BJ (cell line): ENCODE measurements at regions not wholly inside any gene's neighbourhood (a gene's known extent, or its start where the extent isn't known, plus 50 kb on each side); places are given as distances from the start of the nearest gene placed in this dataset.
"Not testable (repeated sequence)": the region's sequence is repeated elsewhere in the genome, so short reads cannot be mapped to it uniquely, and the experiment has no call there.

Experiments used
- CTCF ChIA-PET: fragments of 350-600 bp; formaldehyde crosslinking; extraction: SDS; loops from one replicate; lab custom pipeline; 2021; ENCODE audit warnings: antibody characterized with exemption, inconsistent platforms; lab: Yijun Ruan, JAX
- POLR2A ChIA-PET: fragments of 300-600 bp; sonication (Branson Sonifier 250); formaldehyde crosslinking; extraction: SDS; loops from one replicate; lab custom pipeline; 2021; ENCODE audit warnings: antibody characterized with exemption; lab: Charles Lee
- DNase-seq: peaks from one replicate; pipeline ENCODE4 v3.0.0-alpha.2; 2011; ENCODE audit warnings: low read depth
- H3K27me3 ChIP-seq: 2 replicates; pipeline ENCODE4 v1.6.0; 2011; ENCODE audit warnings: low read length; ENCODE audit not compliant: control insufficient read depth, insufficient read depth
- H3K36me3 ChIP-seq: 2 replicates; pipeline ENCODE4 v1.5.1; 2011; ENCODE audit warnings: low read length; ENCODE audit not compliant: control insufficient read depth, insufficient read depth
- H3K4me3 ChIP-seq: 2 replicates; pipeline ENCODE4 v1.5.1; 2011; ENCODE audit warnings: low read depth, mild to moderate bottlenecking, control low read depth, low read length

GRCh38 chr21:5051303-5052018 lies 5469.9 kb upstream of the TPTE start:
- H3K36me3 ChIP-seq, H3K4me3 ChIP-seq, DNase-seq, POLR2A ChIA-PET, CTCF ChIA-PET, H3K27me3 ChIP-seq: not testable (repeated sequence)

- H3K36me3 ChIP-seq, H3K27me3 ChIP-seq, DNase-seq, H3K4me3 ChIP-seq, POLR2A ChIA-PET, CTCF ChIA-PET: not testable (repeated sequence)
Measured at GRCh38 chr21:5055027-5055754, 5466.2 kb upstream of the TPTE start.

DNA sequence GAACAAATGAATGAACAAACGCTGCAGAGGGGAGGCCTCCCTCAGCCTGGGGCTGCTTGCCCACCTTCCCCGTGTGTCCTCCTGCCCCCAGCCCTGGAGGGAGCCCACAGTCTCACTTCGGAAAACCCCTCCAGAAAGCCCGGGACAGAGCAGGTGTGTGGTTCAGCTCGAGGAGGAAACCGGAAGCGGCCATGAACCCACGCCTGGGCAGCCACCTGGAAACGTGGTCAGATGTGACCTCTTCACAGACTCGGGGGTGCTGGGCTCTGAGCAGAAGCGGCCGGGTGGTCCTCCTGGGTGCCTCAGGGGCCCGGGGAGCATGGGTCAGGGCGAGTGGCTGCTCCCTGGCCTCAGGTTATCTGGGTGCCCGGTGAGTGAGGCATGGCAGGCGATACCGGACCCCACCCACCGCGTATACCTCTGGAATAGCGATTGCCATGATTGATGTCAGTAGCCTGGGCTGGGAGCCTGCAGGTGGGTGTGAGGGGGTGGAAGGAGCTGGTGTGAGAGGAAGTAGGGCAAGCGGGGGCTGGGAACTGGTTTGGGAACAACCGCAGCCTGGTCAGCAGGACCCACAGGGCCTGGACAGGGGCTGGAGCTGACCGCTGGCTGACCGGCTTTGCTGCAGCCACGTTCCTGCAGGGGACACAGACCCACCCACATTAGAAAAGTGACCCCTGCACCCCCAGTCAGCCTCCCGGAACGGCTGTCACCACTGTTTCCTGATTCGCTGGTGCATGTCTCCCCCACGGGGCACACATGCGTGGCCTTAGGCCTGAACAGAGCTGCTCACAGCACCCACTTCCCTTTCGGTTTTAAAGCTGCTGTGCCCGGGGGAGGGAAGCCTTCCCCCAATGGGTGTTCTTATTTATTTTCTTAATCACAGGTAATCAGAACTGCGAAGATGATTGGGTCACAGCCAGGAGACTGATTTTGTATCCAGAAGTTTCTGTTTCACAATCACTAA lies 5465.1 kb upstream of the TPTE start:
- DNase-seq, CTCF ChIA-PET, POLR2A ChIA-PET: not testable (repeated sequence)

GRCh38 chr21:5057077-5057476 lies 5464.3 kb upstream of the TPTE start:
- CTCF ChIA-PET, H3K4me3 ChIP-seq, POLR2A ChIA-PET, H3K27me3 ChIP-seq, H3K36me3 ChIP-seq, DNase-seq: not testable (repeated sequence)

More for the DNA sequence above, 5465.1 kb upstream of the TPTE start:
- not testable (repeated sequence) for H3K27me3 ChIP-seq, H3K36me3 ChIP-seq, H3K4me3 ChIP-seq

DNA sequence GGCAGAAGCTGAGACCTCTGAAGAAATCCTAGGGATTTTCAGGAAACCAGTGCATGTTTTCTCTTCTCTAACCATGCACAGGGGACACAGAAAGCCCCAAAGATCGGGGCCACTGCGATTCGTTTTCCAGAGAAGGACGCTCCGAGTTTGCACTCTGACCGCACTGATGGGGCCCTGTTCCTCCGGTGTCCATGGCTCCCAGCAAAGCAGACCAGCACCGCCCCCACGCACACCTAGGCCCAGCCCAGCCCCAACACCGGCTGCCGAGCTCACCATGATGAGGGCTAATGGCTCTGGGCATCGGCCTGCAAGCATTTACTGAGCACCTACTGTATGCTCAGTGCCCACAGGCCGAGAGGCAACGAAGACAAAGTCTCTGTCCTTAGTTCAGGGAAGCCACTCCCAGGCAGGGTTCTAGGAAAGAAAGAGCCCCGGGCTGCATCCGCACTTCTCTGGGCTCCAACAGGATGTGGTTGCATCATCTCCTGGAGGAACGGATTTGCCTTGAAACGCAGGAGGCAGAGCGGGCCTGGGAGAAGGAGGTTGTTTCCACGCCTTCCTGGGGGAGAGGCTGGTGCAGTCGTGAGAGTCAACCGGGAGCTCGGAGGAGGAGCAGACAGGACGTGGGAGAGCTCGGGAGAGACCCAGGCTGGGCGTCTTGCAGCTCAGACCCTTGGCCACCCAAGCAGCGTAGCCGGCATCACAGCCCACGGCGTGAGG lies 5460.9 kb upstream of the TPTE start:
- POLR2A ChIA-PET: not testable (repeated sequence)

DNA sequence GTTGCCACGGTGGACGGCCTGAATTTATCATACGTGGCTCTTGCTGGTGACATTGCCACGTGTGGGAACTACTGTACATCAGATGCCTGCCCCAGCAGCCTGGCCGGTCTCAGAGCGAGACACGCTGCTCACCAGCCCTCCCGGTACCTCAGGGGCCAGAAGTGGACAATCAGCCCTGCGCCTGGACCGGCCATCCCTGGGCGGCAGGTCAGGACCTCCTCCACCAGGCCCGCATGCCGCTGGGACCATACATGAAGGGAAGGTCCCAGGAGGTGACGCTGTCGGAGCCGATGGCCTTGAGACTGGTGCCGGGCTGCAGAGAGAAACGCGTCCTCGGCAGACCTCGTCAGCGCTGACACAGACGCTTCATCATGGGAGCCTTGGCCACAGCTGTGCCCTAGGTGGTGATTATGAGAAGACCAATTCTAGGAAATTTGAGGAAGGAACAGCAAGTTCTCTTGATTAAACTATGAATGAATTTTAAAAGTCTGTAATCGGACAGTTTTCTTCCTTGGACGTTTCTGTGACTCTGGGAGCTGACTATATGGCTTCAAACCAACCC lies 5456.7 kb upstream of the TPTE start:
- CTCF ChIA-PET, POLR2A ChIA-PET, DNase-seq, H3K27me3 ChIP-seq, H3K36me3 ChIP-seq, H3K4me3 ChIP-seq: not testable (repeated sequence)

More for the DNA sequence above, 5460.9 kb upstream of the TPTE start:
- H3K27me3 ChIP-seq, H3K36me3 ChIP-seq, CTCF ChIA-PET, H3K4me3 ChIP-seq, DNase-seq: not testable (repeated sequence)

DNA sequence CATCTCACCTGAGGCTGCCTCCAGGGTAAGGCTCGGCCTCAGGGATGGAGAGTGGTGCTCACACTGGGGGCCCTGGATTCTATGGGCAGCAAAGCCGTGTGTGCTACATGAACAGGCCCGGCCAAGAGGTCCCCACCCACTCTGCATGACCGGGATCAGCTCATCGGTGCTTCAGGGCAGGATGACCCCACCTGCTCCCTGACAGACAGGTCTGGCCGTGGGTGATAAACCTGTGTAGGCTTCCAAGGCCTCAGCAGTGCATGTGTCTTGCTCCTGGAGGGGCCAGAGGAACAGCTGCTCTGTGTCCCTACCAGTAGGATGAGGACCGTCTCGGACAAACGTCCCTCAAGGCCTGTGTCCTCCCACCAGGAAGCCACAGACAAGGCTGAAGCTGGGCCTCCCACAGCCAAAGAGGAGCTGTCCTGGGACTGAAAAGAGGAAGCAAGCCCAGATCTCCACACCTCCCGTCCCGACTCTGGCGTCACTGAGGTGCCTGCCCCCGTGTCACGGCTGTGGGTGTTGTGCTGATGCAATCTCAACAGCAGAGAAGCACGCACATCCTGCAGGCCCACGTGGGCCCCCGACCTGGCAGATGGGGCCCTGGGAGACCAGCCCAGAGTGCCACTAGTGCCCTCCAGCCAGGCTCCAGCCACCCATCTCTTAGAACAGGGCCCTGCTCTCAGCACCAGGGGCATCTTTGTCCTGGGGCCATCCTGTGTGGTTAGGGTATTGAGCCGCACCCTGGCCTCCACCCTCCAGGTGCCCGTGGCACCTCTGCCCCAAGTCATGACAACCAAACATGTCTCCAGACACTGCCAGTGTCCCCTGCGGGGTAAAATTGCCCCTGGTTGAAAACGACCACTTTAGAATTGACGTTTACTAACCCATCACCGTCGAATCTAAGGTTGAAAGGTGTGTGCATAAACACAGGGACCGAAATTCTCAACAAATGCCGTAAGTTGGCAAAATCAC lies 5455.9 kb upstream of the TPTE start:
- H3K27me3 ChIP-seq, H3K36me3 ChIP-seq, CTCF ChIA-PET, DNase-seq, H3K4me3 ChIP-seq, POLR2A ChIA-PET: not testable (repeated sequence)

- POLR2A ChIA-PET, CTCF ChIA-PET, H3K36me3 ChIP-seq, H3K4me3 ChIP-seq, H3K27me3 ChIP-seq, DNase-seq: not testable (repeated sequence)
Measured at GRCh38 chr21:5066682-5067251, 5454.6 kb upstream of the TPTE start.

GRCh38 chr21:5067326-5068048 lies 5453.9 kb upstream of the TPTE start:
- not testable (repeated sequence) for H3K27me3 ChIP-seq

DNA sequence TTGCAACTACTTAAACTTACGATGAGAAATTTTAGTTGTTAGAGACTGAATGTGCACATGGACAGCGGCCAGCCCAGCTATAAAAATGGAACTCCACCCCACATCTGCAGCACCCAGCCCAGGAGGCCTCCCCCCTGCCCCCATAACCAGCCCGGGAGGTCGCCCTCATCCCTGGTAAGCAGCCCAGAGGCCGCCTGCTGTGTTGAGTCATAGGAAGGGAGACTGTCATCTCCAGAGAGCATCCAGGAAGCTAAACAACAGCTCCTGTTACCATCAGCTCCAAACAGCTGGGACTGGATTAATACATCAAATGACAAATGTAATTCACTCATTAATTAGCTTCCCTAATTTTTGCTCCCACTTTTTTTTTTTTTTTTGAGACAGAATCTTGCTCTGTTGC lies 5452.7 kb upstream of the TPTE start:
- POLR2A ChIA-PET: not testable (repeated sequence)

More at GRCh38 chr21:5067326-5068048, 5453.9 kb upstream of the TPTE start:
- H3K36me3 ChIP-seq, DNase-seq, POLR2A ChIA-PET, CTCF ChIA-PET, H3K4me3 ChIP-seq: not testable (repeated sequence)

More for the DNA sequence above, 5452.7 kb upstream of the TPTE start:
- H3K36me3 ChIP-seq, H3K27me3 ChIP-seq, H3K4me3 ChIP-seq, CTCF ChIA-PET, DNase-seq: not testable (repeated sequence)
